ENCODE measurements at regions not wholly inside any gene's neighbourhood (a gene's known extent, or its start where the extent isn't known, plus 50 kb on each side); places are given as distances from the start of the nearest gene placed in this dataset.
"Not testable (repeated sequence)": the region's sequence is repeated elsewhere in the genome, so short reads cannot be mapped to it uniquely, and the experiment has no call there.

DNA sequence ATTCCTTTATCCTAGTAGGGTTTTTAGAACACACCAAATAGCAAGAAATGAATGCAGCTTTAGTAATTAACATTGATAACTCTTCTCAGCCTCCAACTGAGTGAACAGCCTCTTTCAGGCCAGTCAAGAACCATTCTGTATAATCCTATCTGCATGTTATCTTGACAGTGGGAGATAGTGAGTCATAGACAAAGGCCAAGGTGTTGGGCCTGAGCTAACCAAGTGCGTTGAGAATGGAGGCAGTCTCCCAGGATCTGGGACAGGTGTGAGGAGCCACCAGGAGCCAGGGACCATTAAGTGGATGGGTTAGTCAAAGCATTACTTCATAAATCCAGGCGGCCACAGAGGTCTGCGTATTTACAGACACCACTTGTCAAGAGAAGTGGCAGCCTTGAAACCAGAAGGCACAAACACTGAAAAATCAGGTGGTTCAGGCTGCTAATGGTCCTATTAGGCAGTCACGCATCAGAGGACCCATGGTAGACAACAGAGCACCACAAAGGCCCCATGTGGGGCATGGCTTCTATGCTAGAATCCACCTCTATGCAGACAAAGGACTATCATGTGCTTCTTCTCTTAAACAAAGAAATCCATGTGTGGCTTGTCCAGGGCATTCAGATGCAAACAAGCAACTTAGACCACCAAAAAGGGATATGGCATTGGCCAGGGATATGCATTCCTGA, 409.7 kb upstream of the PIK3R1 start:
- no peak for DNase-seq

DNA sequence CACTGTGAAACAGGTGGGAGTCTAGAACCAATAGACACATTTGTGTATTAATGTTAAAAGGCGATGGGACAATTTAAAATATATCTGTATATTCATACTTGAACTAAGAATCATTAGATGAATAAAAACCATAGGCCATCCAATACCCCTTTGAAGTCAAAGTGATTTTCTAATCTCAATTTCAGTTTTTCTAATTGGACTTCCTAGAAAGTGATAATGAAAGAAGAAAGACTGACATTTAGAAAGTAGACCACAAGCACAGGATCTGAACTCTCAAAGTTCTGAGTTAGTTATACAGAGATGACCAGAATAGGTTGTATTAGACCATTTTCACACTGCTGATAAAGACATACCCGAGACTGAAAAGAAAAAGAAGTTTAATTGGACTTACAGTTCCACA, 412.8 kb upstream of the PIK3R1 start:
- no peak for DNase-seq

DNA sequence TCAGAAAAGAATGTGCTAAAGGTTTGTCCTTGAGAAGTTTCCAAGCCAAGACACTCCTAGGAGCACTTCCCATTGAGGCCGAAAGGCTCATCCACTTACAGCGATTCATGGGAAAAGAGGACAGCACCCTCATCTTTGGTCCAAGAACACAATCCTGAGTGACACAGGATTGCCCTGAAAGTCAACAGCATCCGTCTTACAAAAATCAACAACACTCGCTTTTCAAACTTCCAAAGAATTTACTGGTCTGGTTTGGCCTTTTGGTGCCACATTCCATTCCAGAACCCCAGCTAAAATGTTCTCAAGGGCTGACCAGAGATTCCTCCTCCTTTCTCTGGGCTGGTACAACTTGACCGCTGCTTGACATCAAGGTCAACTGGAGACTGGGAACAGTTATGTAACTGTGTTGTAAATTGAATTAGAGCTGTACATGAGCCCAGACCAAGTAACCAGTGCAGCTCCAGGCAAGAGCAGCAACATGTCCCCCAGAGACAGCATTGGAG, 415.8 kb upstream of the PIK3R1 start:
- DNase-seq: no peak

DNA sequence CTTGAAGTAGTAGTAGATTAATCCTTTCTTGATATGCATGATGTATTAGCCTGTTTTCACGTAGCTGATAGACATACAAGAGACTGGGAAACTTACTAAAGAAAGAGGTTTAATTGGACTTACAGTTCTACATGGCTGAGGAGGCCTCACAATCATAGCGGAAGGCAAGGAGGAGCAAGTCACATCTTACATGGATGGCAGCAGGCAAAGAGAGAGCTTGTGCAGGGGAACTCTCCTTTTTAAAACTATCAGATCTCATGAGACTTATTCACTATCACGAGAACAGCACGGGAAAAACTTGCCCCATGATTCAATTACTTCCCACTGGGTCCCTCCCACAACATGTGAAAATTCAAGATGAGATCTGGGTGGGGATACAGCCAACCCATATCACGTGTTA, 417.1 kb upstream of the PIK3R1 start:
- DNase-seq: not testable (repeated sequence)

DNA sequence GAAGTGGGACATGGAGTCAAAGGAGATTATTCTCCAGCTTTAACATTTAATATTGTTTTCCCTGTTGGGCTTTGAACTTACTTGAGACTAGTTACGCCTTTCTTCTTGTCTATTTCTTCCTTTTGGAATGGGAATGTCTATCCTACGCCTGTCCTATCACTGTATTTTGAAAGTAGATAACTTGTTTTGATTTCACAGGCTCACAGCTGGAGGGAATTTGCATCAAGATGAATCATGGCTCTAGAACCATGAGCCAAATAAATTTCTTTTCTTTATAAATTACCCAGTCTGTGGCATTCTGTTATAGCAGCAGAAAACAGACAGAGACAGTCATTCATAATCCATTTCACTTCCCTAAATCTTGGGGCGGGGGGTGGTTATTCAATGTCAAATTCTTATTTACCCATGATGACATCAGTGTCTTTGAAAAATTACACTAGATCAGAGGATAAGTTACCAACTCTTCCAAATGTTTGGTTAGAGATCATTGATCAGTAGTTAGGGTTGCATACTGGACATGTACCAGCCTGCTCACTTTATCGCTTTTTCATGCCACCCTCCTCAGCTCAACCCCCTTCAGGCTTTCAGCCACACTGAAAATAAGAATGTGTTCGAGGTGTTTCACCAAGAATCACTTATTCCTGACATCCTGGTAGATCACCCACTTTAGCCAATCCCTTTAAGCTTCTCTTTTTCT, 419.6 kb upstream of the PIK3R1 start:
- no peak for DNase-seq

DNA sequence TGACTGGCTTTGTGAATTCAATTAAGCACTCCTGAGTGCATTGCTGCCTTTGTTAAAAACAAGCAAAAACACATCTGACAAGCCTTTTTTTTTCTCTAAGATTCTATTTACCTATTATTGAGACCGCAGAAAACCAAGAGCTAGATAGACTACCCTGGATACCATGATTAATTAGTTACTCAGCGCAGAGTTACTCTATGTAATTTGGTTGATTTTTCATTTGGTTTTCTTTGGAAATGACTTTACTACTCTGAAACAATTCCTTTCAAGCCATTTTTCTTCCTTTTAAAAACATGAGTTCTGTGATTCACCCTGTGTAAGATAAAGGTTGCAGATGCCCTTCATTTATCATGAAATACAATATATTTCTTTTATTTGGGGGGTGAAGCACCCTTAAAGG, 421.6 kb upstream of the PIK3R1 start:
- no peak for DNase-seq

DNA sequence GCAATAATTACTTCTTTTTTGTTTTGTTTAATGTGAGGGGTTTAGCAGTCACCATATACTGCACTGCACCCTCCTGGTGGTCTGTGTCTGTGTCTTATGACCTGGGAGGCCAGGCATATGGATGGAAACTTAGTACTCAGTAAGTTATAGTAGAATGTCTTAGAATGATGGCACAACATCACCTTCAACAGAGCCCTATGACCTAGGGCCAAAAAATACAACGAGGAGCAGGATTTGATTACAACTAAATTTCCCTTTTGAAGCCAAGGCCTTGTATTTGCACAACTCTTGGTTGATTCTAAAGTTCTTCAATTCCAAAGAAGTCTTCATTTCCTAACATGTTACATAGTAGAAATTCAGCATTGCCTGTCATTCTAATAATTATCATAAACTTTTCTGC, 422.1 kb upstream of the PIK3R1 start:
- DNase-seq: no peak

DNA sequence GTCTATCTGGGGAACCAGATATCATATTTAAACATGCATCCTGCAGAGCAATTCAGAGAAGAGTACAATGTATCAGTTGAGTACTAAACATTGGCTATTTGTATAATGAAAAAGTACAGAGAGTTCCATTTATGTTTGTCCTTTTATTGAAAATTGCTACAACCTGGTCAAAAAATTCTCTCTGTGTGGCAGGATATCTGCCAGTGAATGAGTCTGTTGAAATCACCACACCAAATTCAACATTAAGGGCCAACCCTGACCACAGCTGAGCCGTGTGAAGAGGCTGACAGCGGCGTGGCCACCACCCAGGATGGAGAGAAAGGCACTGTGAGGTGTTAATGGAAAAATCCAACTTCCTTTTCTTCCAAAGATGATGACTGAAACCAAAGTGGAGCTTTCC, 422.7 kb upstream of the PIK3R1 start:
- DNase-seq: no peak

DNA sequence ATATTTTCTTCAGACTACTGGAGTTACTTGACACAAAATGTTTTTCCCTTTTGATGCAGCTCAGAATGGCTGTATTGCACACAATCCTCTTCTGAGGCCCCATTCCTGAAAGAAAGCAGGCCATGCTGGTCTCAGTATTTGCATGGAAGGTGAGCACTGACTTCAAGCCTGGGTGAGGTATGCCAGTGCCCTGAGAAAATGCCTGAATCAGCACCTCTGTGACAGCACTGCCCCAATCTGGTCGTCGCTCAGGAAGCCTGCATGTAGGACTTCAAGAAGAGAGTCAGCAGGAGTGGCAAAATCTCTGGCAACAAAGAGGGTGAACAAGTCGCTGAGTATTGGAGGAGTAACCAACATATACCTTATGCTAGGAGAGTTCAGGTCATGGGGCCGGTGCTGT, 425.2 kb upstream of the PIK3R1 start:
- no peak for DNase-seq

DNA sequence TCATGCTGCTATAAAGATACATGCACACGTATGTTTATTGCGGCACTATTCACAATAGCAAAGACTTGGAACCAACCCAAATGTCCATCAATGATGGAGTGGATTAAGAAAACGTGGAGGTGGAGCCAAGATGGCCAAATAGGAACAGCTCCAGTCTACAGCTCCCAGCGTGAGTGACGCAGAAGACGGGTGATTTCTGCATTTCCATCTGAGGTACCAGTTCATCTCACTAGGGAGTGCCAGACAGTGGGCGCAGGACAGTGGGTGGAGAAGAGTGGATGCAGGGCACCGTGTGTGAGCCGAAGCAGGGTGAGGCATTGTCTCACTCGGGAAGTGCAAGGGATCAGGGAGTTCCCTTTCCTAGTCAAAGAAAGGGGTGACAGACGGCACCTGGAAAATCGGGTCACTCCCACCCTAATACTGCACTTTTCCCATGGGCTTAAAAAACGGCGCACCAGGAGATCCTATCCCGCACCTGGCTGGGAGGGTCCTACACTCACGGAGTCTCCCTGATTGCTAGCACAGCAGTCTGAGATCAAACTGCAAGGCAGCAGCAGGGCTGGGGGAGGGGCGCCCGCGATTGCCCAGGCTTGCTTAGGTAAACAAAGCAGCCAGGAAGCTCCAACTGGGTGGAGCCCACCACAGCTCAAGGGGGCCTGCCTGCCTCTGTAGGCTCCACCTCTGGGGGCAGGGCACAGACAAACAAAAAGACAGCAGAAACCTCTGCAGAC, 435.5 kb upstream of the PIK3R1 start:
- DNase-seq: not testable (repeated sequence)

DNA sequence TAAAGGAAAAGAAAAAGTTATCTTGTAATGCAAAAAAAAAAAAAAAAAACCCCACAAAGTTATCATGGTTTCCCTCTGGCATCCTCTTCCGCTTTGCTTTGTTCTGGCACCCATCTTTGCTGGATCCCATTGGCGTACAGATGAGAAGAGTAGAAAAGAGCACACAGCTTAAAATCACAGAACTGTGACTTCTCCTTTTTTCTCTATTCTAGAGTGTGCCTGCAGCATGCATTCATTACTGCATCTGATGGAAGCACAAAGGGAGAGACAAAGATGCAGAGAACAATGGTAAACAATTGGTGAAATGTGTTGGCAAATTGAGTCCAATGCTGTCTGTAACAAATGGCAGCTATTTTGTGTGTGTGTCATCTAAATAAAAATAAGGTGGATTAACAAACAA, 440.8 kb upstream of the PIK3R1 start:
- no peak for DNase-seq

DNA sequence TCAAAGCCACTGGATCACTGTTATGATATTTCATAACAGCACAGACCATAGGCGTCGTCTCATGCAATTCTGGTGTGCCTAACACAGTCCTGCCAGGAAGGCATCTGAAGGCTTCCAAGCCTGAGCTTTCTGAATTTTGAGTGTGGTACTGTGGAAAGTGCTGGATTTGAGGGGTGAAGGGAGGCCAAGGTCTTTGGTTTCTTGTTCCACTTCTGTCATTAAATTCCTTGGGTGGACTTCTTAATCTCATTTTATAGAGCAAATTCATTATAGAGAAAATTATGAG, 441.3 kb upstream of the PIK3R1 start:
- DNase-seq: no peak

DNA sequence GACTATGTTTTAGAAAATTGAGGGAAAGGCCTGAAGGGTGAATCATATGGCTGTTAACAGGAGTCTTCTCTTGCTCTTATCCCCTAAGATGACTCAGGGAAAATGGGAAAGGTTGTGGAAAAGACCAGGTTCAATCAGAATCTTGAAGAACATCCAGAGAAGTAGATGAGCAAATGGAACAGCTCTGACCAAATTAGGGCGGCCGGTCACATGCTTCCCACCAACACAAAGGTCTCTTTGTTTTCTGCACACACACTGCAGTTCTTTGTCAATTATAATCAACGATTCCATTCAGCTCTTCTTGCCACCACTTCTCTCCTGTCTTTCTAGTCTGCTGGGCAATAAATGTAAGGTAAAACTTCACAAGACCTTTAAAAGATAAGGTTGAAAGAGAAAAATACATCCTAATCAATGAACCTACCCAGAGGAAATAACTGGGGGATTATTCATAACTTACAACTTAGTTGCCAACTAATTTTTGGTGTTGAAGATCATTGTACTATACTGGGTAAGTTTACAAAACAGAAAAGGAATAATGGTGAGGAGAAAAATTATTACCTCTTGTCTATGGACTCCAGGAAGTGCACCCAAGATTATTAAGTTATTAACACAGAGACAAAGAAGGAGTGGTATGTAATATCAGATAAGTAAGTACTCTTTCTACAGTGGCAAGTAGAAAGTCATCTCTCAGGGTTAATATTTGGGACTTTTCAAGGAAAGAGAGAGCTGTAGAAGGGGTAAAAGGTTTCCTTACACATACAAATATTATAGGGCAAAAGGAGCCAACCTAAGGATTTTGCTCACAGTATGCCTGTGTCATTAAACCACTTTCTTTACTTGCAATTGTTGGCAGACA, 441.9 kb upstream of the PIK3R1 start:
- DNase-seq: no peak

DNA sequence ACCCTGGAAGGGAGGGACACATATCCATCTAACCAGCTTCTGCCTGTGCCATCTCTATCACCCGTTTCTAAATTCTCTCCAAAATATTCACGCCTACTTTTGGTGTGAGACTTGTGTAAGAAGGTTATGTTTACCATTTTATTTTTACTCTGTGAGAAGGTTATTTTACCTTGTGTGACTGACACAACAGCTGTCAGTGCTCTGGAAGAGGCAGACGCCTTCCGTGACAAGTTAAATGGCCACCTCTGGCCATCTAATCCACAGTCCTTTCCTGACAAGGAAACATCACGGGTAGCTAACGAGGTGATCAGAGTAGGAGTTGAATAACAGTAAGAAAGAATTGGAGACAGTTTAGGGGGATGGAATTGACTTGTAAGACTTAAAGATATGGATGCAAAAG, 443.8 kb upstream of the PIK3R1 start:
- no peak for DNase-seq

DNA sequence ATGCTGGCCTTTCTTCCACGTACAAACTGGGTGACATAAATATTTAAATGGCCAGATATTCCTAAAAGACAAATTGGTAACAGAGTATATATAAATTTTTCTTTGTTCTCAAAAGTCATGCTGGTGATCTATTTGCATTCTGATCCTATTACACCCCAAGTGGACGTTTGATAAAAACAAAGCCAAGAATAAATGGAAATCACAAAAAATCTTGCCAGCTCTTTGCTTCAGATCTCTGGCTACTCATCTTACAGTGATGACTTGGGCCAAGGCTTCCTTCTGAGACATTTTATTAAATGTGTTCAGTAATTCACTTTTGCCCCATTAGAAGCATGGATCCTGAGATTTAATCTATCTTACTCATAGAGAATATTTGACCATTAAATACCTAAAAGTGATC, 444.3 kb upstream of the PIK3R1 start:
- DNase-seq: no peak

DNA sequence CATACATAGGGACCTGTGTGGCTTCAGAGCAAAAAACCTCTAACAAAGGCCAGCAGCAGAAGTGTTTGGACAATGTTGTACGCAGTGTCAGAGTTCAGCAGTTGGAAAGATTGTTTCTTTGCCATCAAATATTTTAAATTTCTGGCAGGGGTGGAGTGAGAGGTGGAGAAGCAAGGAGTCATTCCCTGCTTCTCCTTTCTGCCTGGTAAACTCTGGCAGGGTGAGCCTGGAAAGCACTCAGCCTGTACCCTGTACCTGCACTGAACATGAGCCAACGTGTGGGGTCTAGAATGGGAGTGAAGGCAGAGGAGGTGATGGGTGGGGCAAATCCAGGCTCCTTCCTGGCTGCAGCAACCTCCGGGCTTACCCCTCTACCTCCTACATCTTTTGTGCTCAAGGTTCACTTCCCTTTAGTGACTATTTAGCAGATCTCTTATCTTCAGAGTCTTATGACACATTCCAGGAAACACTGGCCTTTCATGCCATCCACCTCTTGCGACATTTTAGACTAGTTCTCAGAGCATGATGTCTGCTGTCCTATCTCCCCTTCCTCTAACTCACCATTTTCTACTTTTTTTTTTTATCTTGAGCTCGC, 445.0 kb upstream of the PIK3R1 start:
- DNase-seq: no peak

DNA sequence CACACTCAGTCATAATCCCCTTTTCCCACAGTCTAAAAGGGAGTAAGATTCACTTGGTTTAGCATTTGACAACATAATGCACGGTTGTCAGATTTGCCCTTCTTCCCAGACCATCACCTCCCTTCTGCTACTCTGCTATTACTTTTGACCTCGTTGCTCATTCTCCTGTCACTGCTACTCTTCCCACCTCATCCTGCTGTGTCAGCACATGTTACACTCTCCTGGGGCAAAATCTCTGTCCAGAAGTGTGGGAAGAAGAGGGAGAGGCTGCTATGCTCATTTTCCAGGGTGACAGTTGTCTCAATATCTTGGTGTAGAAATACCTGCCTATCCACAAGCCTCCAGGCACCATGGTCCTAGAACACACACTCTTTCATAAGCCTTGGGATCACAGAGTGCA, 449.9 kb upstream of the PIK3R1 start:
- no peak for DNase-seq

DNA sequence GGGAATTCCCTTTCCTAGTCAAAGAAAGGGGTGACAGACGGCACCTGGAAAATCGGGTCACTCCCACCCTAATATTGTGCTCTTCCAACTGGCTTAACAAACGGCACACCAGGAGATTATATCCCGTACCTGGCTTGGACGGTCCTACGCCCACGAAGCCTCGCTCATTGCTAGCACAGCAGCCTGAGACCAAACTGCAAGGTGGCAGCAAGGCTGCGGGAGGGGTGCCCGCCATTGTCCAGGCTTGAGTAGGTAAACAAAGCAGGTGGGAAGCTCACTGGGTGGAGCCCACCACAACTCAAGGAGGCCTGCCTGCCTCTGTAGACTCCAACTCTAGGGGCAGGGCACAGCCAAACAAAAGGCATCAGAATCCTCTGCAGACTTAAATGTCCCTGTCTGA, 457.8 kb upstream of the PIK3R1 start:
- not testable (repeated sequence) for DNase-seq

DNA sequence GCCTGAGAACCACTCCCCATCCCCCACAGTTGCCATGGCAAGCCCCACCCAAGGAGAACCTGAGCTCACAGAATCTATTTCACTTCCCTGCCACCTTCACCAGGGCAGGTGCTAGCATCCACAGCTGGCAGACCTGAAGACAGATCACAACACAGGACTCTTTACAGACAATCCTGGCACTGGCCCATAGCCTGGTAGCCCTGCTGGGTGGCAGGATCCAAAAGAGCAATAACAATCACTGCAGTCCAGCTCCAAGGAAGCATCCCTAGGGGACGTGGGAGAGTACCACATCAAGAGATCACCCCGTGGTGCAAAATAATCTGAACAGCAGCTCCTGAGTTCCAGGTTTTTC, 463.2 kb upstream of the PIK3R1 start:
- DNase-seq: no peak

DNA sequence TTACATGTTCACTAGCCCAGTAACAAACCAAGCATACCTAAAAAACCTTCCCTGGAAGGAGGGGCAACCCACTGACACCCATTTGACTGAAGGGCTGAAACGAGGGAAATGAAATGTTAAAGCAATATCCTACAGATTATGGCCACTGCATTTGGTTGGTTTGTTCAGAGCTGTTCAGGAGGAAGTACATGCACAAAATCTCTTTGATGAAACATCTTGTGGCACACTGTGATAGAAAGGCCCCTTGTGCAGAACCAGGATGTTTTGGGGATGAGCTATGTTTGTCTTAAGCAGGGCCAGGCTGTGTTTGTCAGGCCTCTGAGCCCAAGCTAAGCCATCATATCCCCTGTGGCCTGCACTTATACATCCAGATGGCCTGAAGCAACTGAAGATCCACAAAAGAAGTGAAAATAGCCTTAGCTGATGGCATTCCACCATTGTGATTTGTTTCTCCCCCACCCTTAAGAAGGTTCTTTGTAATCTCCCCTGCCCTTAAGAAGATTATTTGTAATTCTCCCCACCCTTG, 467.3 kb upstream of the PIK3R1 start:
- no peak for DNase-seq

DNA sequence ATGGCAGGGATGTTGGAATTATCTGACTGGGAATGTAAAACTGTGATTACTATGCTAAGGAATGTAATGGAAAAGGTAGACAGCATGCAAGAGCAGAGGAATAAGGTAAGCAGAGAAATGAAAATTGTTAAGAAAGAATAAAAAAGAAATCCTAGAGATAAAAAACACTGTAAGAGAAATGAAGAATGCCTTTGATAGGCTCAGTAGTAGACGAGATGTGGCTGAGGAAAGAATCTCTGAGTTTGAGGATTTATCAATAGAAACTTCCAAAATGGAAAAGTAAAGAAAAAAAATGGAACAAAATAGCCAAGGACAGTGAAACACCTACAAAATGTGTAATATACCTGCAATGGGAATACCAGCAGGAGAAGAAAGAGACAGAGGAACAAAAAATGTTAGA, 468.5 kb upstream of the PIK3R1 start:
- DNase-seq: no peak

DNA sequence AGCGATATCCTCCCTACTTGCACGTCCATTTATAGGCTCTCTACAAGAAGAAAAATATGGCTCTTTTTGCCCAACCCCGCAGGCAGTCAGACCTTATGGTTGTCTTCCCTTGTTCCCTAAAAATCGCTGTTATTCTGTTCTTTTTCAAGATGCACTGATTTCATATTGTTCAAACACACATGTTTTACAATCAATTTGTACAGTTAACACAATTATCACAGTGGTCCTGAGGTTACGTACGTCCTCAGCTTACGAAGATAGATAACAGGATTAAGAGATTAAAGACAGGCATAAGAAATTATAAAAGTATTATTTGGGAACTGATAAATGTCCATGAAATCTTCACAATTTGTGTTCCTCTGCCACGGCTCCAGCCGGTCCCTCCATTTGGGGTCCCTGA, 468.9 kb upstream of the PIK3R1 start:
- DNase-seq: not testable (repeated sequence)

DNA sequence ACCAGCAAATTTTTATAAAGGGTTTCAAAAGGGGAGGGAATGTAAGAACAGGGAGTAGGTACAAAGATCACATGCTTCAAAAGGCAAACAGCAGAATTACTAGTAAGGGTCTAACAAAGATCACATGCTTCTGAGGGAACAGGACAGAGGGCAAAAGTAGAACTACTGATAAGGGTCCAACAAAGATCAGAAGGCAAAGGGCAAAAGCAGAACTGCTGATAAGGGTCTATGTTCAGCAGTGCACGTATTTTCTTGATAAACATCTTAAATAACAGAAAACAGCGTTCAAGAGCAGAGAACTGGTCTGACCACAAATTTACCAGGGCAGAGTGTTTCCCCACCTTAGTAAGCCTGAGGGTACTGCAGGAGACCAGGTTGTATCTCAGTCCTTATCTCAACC, 469.5 kb upstream of the PIK3R1 start:
- no peak for DNase-seq

Data from CD4-positive, alpha-beta T cell treated with Interleukin-21 for 1 hour (primary cell).